ENCODE measurements at regions not wholly inside any gene's neighbourhood (a gene's known extent, or its start where the extent isn't known, plus 50 kb on each side); places are given as distances from the start of the nearest gene placed in this dataset.

DNA sequence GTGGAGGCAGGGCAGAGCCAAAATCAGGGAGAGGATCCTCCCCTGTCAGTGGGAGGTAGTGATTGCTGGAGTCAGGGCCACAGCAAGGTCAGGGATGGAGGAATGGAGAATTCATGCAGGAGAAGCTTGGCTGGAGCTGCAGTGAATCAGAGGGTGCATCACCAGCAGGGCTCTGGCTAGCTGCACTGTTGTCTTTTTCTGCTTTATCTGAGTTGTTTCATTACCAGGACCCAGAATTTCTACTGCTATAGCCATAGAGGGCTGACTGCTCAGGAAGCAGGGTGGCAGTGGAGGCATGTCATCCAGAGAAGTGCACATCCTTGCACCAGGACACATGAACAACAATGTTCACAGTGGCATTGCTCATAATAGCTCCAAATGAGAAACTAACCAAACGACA, 113.5 kb upstream of the GALNT15 start:
- TF ChIP-seq, protein P1, sequence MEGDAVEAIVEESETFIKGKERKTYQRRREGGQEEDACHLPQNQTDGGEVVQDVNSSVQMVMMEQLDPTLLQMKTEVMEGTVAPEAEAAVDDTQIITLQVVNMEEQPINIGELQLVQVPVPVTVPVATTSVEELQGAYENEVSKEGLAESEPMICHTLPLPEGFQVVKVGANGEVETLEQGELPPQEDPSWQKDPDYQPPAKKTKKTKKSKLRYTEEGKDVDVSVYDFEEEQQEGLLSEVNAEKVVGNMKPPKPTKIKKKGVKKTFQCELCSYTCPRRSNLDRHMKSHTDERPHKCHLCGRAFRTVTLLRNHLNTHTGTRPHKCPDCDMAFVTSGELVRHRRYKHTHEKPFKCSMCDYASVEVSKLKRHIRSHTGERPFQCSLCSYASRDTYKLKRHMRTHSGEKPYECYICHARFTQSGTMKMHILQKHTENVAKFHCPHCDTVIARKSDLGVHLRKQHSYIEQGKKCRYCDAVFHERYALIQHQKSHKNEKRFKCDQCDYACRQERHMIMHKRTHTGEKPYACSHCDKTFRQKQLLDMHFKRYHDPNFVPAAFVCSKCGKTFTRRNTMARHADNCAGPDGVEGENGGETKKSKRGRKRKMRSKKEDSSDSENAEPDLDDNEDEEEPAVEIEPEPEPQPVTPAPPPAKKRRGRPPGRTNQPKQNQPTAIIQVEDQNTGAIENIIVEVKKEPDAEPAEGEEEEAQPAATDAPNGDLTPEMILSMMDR (IDR thresholded peaks at IDR 0.05; ENCODE audit: extremely low read depth, insufficient read depth, missing control alignments), result no peak

DNA sequence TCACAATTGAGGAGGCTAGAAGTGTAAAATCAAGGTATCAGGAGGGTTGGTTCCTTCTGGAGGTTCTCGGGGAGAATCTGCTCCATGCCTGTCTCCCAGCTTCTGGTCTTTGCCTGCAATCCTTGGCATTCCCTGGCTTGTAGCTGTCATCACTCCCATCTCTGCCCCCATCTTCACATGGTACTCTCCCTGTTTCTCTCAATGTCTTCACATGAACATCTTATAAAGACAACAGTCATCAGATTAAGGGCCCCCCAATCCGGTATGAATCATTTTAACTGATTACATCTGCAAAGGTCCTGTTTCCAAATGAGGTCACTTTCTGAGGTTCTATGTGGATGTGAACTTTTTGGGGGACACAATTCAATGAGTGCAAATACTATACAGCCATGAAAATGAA, 113.0 kb upstream of the GALNT15 start:
- no peak for DNase-seq (ENCODE audit: low spot score)
- in situ Hi-C loops (cut with MboI; ENCODE audit: low pct_unique_long_range_greater_than_20kb, low sequenced_read_pairs, unreplicated experiment), result no loop called here
- TF ChIP-seq, protein P1 (IDR thresholded peaks at IDR 0.05; ENCODE audit: extremely low read depth, insufficient read depth, missing control alignments), result no peak

More for the DNA sequence above, 113.5 kb upstream of the GALNT15 start:
- in situ Hi-C loops (cut with MboI; ENCODE audit: low pct_unique_long_range_greater_than_20kb, low sequenced_read_pairs, unreplicated experiment), result no loop called here
- no peak for DNase-seq (ENCODE audit: low spot score)

DNA sequence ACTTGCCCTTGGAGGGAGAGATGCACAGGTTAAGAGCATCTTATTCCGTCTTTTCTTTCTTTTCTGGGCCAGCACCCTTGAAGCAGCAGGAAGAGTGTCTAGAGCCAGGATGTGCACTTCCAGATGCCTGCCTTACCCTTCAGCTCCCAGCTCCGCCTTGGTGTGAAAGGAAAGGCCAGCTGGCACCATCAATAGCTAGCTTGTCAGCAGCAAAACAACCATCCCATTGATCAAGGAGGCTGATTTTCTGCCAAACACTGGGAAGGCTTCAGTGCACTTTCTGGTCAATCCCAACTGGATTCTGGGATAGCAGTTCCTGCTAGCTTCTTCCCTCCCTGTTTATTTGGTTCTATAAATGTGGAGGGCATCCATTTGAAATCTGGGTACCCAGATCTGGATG, 110.9 kb upstream of the GALNT15 start:
- no peak for DNase-seq (ENCODE audit: low spot score)
- TF ChIP-seq, protein P1 (IDR thresholded peaks at IDR 0.05; ENCODE audit: extremely low read depth, insufficient read depth, missing control alignments), result no peak
- in situ Hi-C loops (cut with MboI; ENCODE audit: low pct_unique_long_range_greater_than_20kb, low sequenced_read_pairs, unreplicated experiment), result no loop called here

DNA sequence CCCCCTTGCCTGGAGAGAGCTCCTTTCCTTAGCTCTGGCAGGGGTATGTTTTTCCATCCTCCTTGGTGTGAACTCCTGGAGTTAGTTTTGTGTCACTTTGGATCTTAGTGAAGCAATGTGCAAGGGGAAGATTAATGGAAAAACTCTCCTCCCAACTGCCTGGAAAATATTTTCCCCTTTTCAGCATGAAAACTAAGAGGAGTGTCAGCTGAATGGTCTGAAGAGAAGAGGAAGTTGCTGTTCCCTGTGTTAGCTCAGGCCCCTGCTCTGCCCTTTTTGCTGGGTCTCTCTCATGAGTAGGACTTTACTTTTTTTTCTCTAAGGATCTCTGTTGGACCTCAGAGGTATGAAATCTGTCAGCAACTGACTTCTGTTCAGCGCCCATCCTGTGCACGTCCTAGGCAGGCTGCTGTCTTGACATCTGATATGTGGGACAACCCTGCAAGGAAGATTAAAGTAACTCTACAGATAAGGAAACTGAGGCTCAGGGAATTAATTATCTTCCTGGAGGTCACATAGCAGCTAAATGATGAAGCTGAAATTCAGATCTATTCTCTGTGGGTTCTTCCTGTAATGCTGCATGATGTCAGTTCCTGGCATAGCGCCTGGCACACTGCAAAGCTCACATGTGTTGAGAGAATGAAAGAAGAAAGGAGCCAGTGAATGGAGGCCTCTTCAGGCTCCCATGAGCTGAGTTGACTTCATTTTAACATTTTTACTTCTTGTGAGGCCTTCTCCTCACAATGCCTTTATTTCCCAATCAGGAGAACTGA, 109.7 kb upstream of the GALNT15 start:
- TF ChIP-seq, protein P1 (IDR thresholded peaks at IDR 0.05; ENCODE audit: extremely low read depth, insufficient read depth, missing control alignments), result no peak
- DNase-seq (ENCODE audit: low spot score), result no peak
- in situ Hi-C loops (cut with MboI; ENCODE audit: low pct_unique_long_range_greater_than_20kb, low sequenced_read_pairs, unreplicated experiment), result no loop called here

DNA sequence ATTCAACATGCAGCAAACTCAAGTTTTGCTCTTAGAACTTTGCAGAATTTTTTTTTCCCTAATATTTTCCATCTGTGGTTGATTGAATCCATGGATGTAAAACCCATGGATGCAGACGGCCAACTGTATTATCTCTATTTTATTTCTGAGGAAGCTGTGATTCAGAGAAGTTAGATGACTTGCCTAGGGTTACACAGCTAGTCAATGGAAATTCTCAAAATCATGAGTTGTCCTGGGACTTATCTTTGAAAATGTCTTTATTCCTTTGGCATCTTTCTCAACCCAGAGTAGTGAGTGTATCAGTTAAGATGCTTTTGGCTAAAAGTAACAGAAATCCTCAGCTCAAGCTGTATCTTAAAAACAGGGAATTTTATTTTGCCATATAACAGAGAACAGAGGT, 107.9 kb upstream of the GALNT15 start:
- in situ Hi-C loops (cut with MboI; ENCODE audit: low pct_unique_long_range_greater_than_20kb, low sequenced_read_pairs, unreplicated experiment), result no loop called here
- no peak for DNase-seq (ENCODE audit: low spot score)

DNA sequence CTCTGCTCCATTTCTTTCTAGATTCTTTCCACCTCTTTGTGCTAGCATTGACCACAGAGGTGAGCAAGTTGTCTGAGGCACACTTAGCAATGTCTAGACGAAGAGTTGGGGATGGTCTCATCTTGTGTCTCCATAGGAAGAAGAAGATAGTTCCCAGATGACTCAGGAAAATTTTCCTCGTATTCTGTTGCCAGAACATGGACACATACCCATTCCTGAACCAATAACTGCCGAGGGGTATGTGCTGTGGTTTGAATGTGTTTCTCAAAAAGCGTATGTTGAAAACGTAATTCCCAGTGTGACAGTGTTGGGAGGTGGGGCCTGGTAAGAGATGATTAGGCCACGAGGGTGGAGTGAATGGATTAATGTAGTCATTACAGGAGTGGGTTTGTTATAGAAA, 107.5 kb upstream of the GALNT15 start:
- in situ Hi-C loops (cut with MboI; ENCODE audit: low pct_unique_long_range_greater_than_20kb, low sequenced_read_pairs, unreplicated experiment), result no loop called here
- TF ChIP-seq, protein P1 (IDR thresholded peaks at IDR 0.05; ENCODE audit: extremely low read depth, insufficient read depth, missing control alignments), result no peak
- DNase-seq (ENCODE audit: low spot score), result no peak

More for the DNA sequence above, 107.9 kb upstream of the GALNT15 start:
- TF ChIP-seq, protein P1 (IDR thresholded peaks at IDR 0.05; ENCODE audit: extremely low read depth, insufficient read depth, missing control alignments), result no peak
